HL-60 (cell line): ENCODE measurements at regions not wholly inside any gene's neighbourhood (a gene's known extent, or its start where the extent isn't known, plus 50 kb on each side); places are given as distances from the start of the nearest gene placed in this dataset.

Experiments used
- SPI1 ChIP-seq: IDR thresholded peaks from 2 replicates; pipeline ENCODE4 v1.6.1; 2012; ENCODE audit warnings: low read depth, mild to moderate bottlenecking, borderline replicate concordance
- TF ChIP-seq, protein P1 (sequence below): IDR thresholded peaks from one replicate; pipeline ENCODE4 v1.5.1; 2011; ENCODE audit warnings: low read length, control low read depth, inconsistent platforms; ENCODE audit not compliant: insufficient read depth

GRCh38 chr9:115804206-115804605 is 349.4 kb upstream of the PAPPA start:
- TF ChIP-seq SPI1 = no peak
- TF ChIP-seq, protein P1, sequence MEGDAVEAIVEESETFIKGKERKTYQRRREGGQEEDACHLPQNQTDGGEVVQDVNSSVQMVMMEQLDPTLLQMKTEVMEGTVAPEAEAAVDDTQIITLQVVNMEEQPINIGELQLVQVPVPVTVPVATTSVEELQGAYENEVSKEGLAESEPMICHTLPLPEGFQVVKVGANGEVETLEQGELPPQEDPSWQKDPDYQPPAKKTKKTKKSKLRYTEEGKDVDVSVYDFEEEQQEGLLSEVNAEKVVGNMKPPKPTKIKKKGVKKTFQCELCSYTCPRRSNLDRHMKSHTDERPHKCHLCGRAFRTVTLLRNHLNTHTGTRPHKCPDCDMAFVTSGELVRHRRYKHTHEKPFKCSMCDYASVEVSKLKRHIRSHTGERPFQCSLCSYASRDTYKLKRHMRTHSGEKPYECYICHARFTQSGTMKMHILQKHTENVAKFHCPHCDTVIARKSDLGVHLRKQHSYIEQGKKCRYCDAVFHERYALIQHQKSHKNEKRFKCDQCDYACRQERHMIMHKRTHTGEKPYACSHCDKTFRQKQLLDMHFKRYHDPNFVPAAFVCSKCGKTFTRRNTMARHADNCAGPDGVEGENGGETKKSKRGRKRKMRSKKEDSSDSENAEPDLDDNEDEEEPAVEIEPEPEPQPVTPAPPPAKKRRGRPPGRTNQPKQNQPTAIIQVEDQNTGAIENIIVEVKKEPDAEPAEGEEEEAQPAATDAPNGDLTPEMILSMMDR = no peak
